Fibroblast of lung (primary cell): ENCODE measurements at regions not wholly inside any gene's neighbourhood (a gene's known extent, or its start where the extent isn't known, plus 50 kb on each side); places are given as distances from the start of the nearest gene placed in this dataset.

Experiments used
- EZH2 ChIP-seq: IDR thresholded peaks from 2 replicates; pipeline ENCODE4 v1.5.1; 2012; ENCODE audit warnings: low read length, control low read depth, mild to moderate bottlenecking; ENCODE audit errors: missing control alignments
- TF ChIP-seq, protein P1 (sequence below), 2 donors: IDR thresholded peaks in 1 of 2; conservative IDR thresholded peaks in 1 of 2; 1 replicate in 1 of 2; 2 replicates in 1 of 2; pipeline ENCODE4 v1.5.1; 2011 to 2012; ENCODE audit warnings: low read length in 2 of 2, control low read depth in 1 of 2, inconsistent platforms in 1 of 2, low read depth in 1 of 2, mild to moderate bottlenecking in 1 of 2

GRCh38 chr2:53200072-53200471, 567.5 kb upstream of the CHAC2 start:
- TF ChIP-seq, protein P1, sequence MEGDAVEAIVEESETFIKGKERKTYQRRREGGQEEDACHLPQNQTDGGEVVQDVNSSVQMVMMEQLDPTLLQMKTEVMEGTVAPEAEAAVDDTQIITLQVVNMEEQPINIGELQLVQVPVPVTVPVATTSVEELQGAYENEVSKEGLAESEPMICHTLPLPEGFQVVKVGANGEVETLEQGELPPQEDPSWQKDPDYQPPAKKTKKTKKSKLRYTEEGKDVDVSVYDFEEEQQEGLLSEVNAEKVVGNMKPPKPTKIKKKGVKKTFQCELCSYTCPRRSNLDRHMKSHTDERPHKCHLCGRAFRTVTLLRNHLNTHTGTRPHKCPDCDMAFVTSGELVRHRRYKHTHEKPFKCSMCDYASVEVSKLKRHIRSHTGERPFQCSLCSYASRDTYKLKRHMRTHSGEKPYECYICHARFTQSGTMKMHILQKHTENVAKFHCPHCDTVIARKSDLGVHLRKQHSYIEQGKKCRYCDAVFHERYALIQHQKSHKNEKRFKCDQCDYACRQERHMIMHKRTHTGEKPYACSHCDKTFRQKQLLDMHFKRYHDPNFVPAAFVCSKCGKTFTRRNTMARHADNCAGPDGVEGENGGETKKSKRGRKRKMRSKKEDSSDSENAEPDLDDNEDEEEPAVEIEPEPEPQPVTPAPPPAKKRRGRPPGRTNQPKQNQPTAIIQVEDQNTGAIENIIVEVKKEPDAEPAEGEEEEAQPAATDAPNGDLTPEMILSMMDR (conservative IDR thresholded peaks at IDR 0.05 in 1 of 2, IDR thresholded peaks at IDR 0.05 in 1 of 2; ENCODE audit: low read depth in 1 of 2, low read length in 2 of 2), result no peak
- no peak for TF ChIP-seq EZH2
